ENCODE measurements at regions not wholly inside any gene's neighbourhood (a gene's known extent, or its start where the extent isn't known, plus 50 kb on each side); places are given as distances from the start of the nearest gene placed in this dataset.
"Not testable (repeated sequence)": the region's sequence is repeated elsewhere in the genome, so short reads cannot be mapped to it uniquely, and the experiment has no call there.

DNA sequence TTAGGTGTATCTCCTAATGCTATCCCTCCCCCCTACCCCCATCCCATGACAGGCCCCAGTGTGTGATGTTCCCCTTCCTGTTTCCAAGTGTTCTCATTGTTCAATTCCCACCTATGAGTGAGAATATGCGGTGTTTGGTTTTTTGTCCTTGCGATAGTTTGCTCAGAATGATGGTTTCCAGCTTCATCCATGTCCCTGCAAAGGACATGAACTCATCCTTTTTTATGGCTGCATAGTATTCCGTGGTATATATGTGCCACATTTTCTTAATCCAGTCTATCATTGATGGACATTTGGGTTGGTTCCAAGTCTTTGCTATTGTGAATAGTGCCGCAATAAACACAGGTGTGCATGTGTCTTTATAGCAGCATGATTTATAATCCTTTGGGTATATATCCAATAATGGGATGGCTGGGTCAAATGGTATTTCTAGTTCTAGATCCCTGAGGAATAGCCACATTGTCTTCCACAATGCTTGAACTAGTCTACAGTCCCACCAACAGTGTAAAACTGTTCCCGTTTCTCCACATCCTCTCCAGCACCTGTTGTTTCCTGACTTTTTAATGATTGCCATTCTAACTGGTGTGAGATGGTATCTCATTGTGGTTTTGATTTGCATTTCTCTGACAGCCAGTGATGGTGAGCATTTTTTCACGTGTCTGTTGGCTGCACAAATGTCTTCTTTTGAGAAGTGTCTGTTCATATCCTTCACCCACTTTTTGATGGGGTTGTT, 71.5 kb upstream of the VPREB1 start:
- H3K23ac ChIP-seq (ENCODE audit: insufficient read length); H3K9me3 ChIP-seq (ENCODE audit: insufficient read depth in 2 of 2, low read depth in 1 of 2, low read length in 1 of 2); H3K79me2 ChIP-seq (ENCODE audit: control insufficient read depth in 1 of 2, insufficient read depth in 2 of 2, low read length in 2 of 2); H2BK12ac ChIP-seq (ENCODE audit: low read depth, low read length); H3K4me1 ChIP-seq (replicated peaks in 1 of 4; ENCODE audit: control insufficient read depth in 3 of 4, insufficient read depth in 4 of 4, low read length in 3 of 4); H2BK120ac ChIP-seq (replicated peaks; ENCODE audit: low read depth, low read length); POLR2A ChIA-PET (ENCODE audit: partially characterized antibody); H3K4ac ChIP-seq (replicated peaks; ENCODE audit: insufficient read length, low read depth, low read length); H3K79me1 ChIP-seq (ENCODE audit: low read depth, low read length); H3K14ac ChIP-seq (ENCODE audit: insufficient read length); H4K91ac ChIP-seq (replicated peaks; ENCODE audit: insufficient read length, low read length); H2BK15ac ChIP-seq (ENCODE audit: low read length); H2BK5ac ChIP-seq (ENCODE audit: low read depth, low read length); H3K4me2 ChIP-seq (ENCODE audit: insufficient read depth in 1 of 2, low read depth in 2 of 2, low read length in 2 of 2); H4K8ac ChIP-seq (ENCODE audit: extremely low read depth, insufficient read depth, low read length); H4K20me1 ChIP-seq (replicated peaks in 1 of 2; ENCODE audit: control insufficient read depth in 1 of 2, insufficient read depth in 2 of 2, low read length in 2 of 2); H2AK5ac ChIP-seq (ENCODE audit: low read depth, low read length); H3K23me2 ChIP-seq (ENCODE audit: low read depth, low read length); H3K4me3 ChIP-seq (ENCODE audit: extremely low read depth in 1 of 4, insufficient read depth in 2 of 4, low read depth in 3 of 4, low read length in 4 of 4); FAIRE-seq; H3K27ac ChIP-seq (ENCODE audit: low read depth, low read length); H3K36me3 ChIP-seq (ENCODE audit: control insufficient read depth in 2 of 4, insufficient read depth in 4 of 4, low read length in 3 of 4); H2AFZ ChIP-seq (ENCODE audit: low read length); H3K56ac ChIP-seq (replicated peaks; ENCODE audit: insufficient read length, low read depth, low read length); DNase-seq (ENCODE audit: low read depth in 1 of 2, low spot score in 2 of 2); H2BK20ac ChIP-seq (ENCODE audit: low read length); H3K18ac ChIP-seq (ENCODE audit: extremely low read depth, low read length); H4K5ac ChIP-seq (ENCODE audit: insufficient read length, low read depth, low read length); H3K9ac ChIP-seq (replicated peaks in 1 of 4; ENCODE audit: extremely low read depth in 1 of 4, low read depth in 3 of 4, low read length in 3 of 4): not testable (repeated sequence)
- CTCF ChIA-PET (ENCODE audit: partially characterized antibody) = interaction anchor here (1.9 to 8.8 kb wide), 2 partner anchors 9 to 15 kb away, joined by 4 to 91 read pairs; no protein-coding TSS in a partner anchor
- WGBS, 2 experiments (ENCODE audit: extremely low coverage in 1 of 2, insufficient coverage in 1 of 2, insufficient read length in 1 of 2, insufficient replicate concordance in 2 of 2, low coverage in 1 of 2, low lambda C conversion rate in 2 of 2, missing lambda C conversion rate in 1 of 2) = 74% methylated on average over 5 of the region's 6 CpGs; no CpG with 5 or more reads in 1 of the 2 experiments
- H3K27me3 ChIP-seq (replicated peaks in 1 of 4; ENCODE audit: control insufficient read depth in 3 of 4, extremely low read depth in 1 of 4, insufficient read depth in 3 of 4, low read length in 3 of 4) = peaks cover 45 to 80% (median 72%) of the 10 kb centered on the region in 4 experiments
